ENCODE measurements at regions not wholly inside any gene's neighbourhood (a gene's known extent, or its start where the extent isn't known, plus 50 kb on each side); places are given as distances from the start of the nearest gene placed in this dataset.

DNA sequence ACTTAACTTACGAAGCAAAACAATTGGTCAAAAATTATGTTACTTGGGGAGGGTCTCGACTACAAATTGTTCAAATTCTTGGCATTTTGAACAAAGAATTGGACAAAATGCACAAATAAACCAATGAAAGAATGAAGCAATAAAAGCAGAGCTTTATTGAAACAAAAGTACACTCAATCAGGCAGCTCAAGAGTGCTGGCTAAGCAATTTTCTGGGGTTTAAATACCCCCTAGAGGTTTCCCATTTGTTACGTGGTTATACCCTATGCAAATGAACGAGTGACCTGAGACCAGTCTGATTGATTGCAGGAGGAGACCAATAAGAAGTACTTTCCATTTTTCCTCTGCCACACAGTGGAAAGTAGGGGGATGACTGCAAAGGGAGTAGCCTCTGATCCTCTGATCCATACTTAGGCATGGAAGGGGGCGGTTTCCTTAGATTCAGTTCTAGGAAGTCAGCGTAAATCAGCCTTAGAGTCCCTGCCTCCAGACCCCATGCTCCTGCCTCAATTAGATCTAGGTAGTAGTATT, 228.6 kb downstream of the EFNB2 start:
- TF ChIP-seq, protein P1, sequence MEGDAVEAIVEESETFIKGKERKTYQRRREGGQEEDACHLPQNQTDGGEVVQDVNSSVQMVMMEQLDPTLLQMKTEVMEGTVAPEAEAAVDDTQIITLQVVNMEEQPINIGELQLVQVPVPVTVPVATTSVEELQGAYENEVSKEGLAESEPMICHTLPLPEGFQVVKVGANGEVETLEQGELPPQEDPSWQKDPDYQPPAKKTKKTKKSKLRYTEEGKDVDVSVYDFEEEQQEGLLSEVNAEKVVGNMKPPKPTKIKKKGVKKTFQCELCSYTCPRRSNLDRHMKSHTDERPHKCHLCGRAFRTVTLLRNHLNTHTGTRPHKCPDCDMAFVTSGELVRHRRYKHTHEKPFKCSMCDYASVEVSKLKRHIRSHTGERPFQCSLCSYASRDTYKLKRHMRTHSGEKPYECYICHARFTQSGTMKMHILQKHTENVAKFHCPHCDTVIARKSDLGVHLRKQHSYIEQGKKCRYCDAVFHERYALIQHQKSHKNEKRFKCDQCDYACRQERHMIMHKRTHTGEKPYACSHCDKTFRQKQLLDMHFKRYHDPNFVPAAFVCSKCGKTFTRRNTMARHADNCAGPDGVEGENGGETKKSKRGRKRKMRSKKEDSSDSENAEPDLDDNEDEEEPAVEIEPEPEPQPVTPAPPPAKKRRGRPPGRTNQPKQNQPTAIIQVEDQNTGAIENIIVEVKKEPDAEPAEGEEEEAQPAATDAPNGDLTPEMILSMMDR (conservative IDR thresholded peaks at IDR 0.05; ENCODE audit: low read length) = no peak
- TF ChIP-seq EZH2phosphoT487 (IDR thresholded peaks at IDR 0.05; ENCODE audit: borderline replicate concordance, low read depth, low read length) = no peak

Data from OCI-LY7 (cell line).